Common myeloid progenitor, CD34-positive (primary cell): ENCODE measurements at regions not wholly inside any gene's neighbourhood (a gene's known extent, or its start where the extent isn't known, plus 50 kb on each side); places are given as distances from the start of the nearest gene placed in this dataset.
A peak's percentile ranks its signal among the peaks of the same experiment; 100 is the strongest.
"Not testable (repeated sequence)": the region's sequence is repeated elsewhere in the genome, so short reads cannot be mapped to it uniquely, and the experiment has no call there.

ENCODE experiments used
- CTCF ChIA-PET: fragments of 350-600 bp; sonication (Branson Sonifier 250); formaldehyde crosslinking; loops from one replicate; lab custom pipeline; 2021; ENCODE audit warnings: antibody characterized with exemption; lab: Charles Lee
- POLR2A ChIA-PET: fragments of 350-600 bp; sonication (Branson Sonifier 250); formaldehyde crosslinking; loops from one replicate; lab custom pipeline; 2021; ENCODE audit warnings: antibody characterized with exemption; lab: Charles Lee
- DNase-seq, 3 donors: peaks; one replicate each; pipeline versions ENCODE4 v3.0.0 to v3.0.0-alpha.2; 2013
- H3K27ac ChIP-seq, 2 experiments: 1 replicate in 1 of 2; 2 replicates in 1 of 2; pipeline ENCODE4 v1.7.0; 2013; ENCODE audit warnings: inconsistent platforms in 2 of 2, low read length in 2 of 2, mild to moderate bottlenecking in 2 of 2, low read depth in 1 of 2, moderate library complexity in 1 of 2; ENCODE audit not compliant: severe bottlenecking in 2 of 2, insufficient read depth in 1 of 2, poor library complexity in 1 of 2
- H3K27me3 ChIP-seq, 5 experiments: replicated peaks in 2 of 5; 1 replicate in 3 of 5; 2 replicates in 2 of 5; pipeline versions ENCODE4 v1.6.1 to v1.7.0; 2013; ENCODE audit warnings: low read length in 4 of 5, mild to moderate bottlenecking in 2 of 5, moderate library complexity in 2 of 5, inconsistent platforms in 1 of 5; ENCODE audit not compliant: insufficient read depth in 5 of 5, control insufficient read depth in 4 of 5
- H3K36me3 ChIP-seq, 4 experiments: 1 replicate in 2 of 4; 2 replicates in 2 of 4; pipeline versions ENCODE4 v1.6.1 to v1.7.0; 2013; ENCODE audit warnings: low read length in 3 of 4, control low read depth in 1 of 4, mild to moderate bottlenecking in 1 of 4; ENCODE audit not compliant: control insufficient read depth in 4 of 4, insufficient read depth in 4 of 4
- H3K4me1 ChIP-seq, 4 experiments: 1 replicate in 3 of 4; 2 replicates in 1 of 4; pipeline versions ENCODE4 v1.6.1 to v1.7.1; 2013; ENCODE audit warnings: low read length in 3 of 4, mild to moderate bottlenecking in 3 of 4, control low read depth in 1 of 4, inconsistent platforms in 1 of 4, moderate library complexity in 1 of 4; ENCODE audit not compliant: control insufficient read depth in 4 of 4, insufficient read depth in 4 of 4; ENCODE audit errors: control extremely low read depth in 1 of 4
- H3K4me3 ChIP-seq, 7 experiments: 1 replicate in 4 of 7; 2 replicates in 3 of 7; pipeline versions ENCODE4 v1.5.1 to v1.7.0; 2013; ENCODE audit warnings: mild to moderate bottlenecking in 7 of 7, low read length in 6 of 7, moderate library complexity in 6 of 7, inconsistent platforms in 2 of 7, low read depth in 2 of 7, control low read depth in 1 of 7; ENCODE audit not compliant: insufficient read depth in 4 of 7, control insufficient read depth in 1 of 7; ENCODE audit errors: extremely low read depth in 1 of 7
- H3K9me3 ChIP-seq, 5 experiments: 1 replicate in 4 of 5; 2 replicates in 1 of 5; pipeline versions ENCODE4 v1.6.1 to v1.7.1; 2013; ENCODE audit warnings: low read length in 4 of 5, mild to moderate bottlenecking in 2 of 5, inconsistent platforms in 1 of 5, low read depth in 1 of 5, moderate library complexity in 1 of 5; ENCODE audit not compliant: control insufficient read depth in 4 of 5, insufficient read depth in 2 of 5; ENCODE audit errors: control extremely low read depth in 1 of 5
- WGBS: methylation state at CpG from one replicate; pipeline ENCODE4 v1.1.5; 2013; ENCODE audit not compliant: insufficient coverage; 5-methylcytosine and 5-hydroxymethylcytosine counted together

GRCh38 chr5:50343715-50344114, 97.4 kb downstream of the EMB start:
- WGBS, result 86% methylated on average over 1 of the region's 2 CpGs
- no peaks in the 10 kb centered on the region for H3K36me3 ChIP-seq
- H3K9me3 ChIP-seq, result peaks cover 0 to 3% (median 0%) of the 10 kb centered on the region in 5 experiments
- ChIA-PET POLR2A (no interaction called here), CTCF (no interaction called here)
- H3K27me3 ChIP-seq, result no peaks in the 10 kb centered on the region
- no peak for DNase-seq
- H3K27ac ChIP-seq, result no peak overlapping the region
- H3K4me1 ChIP-seq, result no peaks in the 10 kb centered on the region
- no peak overlapping the region for H3K4me3 ChIP-seq

DNA sequence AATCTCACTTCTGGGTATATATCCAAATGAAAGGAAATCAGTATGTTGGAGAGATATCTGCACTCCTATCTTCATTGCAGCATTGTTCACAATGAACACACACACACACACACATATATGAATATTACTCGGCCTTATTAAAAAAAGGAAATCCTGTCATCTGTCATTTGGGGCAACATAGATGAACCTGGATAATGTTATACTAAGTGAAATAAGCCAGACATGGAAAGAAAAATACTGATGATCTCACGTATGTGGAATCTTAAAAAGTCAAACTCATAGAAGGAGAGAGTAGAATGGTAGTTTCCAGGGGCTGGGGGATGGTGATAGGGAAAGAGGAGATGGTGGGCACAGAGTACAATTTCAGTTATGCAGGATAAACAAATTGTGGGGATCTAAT, 100.3 kb downstream of the EMB start:
- Histone ChIP-seq H3K27me3 (no peaks in the 10 kb centered on the region), H3K9me3 (peaks cover 0 to 3% (median 0%) of the 10 kb centered on the region in 5 experiments), H3K4me3 (no peak overlapping the region), H3K27ac (no peak overlapping the region), H3K36me3 (no peaks in the 10 kb centered on the region), H3K4me1 (no peaks in the 10 kb centered on the region)
- CTCF ChIA-PET, result no interaction called here
- 83% methylated on average over 2 of the region's 2 CpGs for WGBS
- DNase-seq, result no peak
- POLR2A ChIA-PET, result no interaction called here

DNA sequence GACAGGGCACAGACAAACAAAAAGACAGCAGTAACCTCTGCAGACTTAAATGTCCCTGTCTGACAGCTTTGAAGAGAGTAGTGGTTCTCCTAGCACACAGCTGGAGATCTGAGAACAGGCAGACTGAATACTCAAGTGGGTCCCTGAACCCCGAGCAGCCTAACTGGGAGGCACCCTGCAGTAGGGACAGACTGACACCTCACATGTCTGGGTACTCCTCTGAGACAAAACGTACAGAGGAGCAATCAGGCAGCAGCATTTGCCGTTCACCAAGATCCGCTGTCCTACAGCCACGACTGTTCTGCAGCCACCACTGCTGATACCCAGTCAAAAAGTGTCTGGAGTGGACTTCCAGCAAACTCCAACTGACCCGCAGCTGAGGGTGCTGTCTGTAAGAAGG, 110.5 kb downstream of the EMB start:
- H3K36me3 ChIP-seq, H3K4me3 ChIP-seq, CTCF ChIA-PET, H3K27ac ChIP-seq, H3K4me1 ChIP-seq, POLR2A ChIA-PET, H3K27me3 ChIP-seq, H3K9me3 ChIP-seq, DNase-seq: not testable (repeated sequence)
- 65% methylated on average over 6 of the region's 6 CpGs for WGBS

- POLR2A ChIA-PET, result interaction anchor here (0.6 kb wide), 1 partner anchor 581 kb away, joined by 3 read pairs; no protein-coding TSS in a partner anchor
Observed at GRCh38 chr5:50328193-50328729, 112.8 kb downstream of the EMB start.

DNA sequence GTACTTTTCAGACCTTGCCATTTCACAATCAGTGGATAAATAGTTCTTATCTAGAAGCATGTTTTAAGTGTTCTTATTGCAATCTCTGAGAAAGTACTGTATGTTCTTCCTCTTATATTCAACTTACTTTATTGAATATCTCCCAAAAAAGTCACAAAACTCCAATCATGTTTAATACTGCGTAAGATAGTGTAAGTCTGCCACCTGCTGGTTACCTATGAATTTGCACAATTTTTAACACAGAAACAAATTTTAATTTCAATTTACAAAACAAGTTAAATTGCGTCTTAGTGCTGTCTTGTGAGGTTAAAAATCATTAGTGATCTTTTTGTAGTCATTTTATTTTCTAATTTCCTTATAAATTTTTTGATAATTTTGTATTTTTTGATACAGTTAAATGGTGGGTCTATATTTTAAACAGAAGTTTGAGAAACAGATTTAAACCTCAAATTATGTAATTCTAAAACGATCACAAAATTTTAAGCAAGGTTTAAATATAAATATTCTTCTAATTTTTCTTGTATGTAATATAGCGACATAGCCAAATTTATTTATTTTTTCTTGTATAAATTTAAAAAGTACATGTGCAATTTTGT, 115.8 kb downstream of the EMB start:
- WGBS, result no CpG with 5 or more reads among the region's 4 CpGs
- ChIA-PET POLR2A (no interaction called here), CTCF (no interaction called here)
- Histone ChIP-seq H3K4me1 (no peaks in the 10 kb centered on the region), H3K27me3 (no peaks in the 10 kb centered on the region), H3K27ac (no peak overlapping the region), H3K36me3 (no peaks in the 10 kb centered on the region), H3K4me3 (no peak overlapping the region), H3K9me3 (peaks cover 0 to 3% (median 0%) of the 10 kb centered on the region in 5 experiments)
- DNase-seq, result peak; percentile 25 to 57 (median 38)

More at GRCh38 chr5:50328193-50328729, 112.8 kb downstream of the EMB start:
- CTCF ChIA-PET, result interaction anchor here (0.9 kb wide), 1 partner anchor 14 kb away, joined by 3 read pairs; no protein-coding TSS in a partner anchor
- H3K4me1 ChIP-seq, result no peaks in the 10 kb centered on the region
- WGBS, result 80% methylated on average over 2 of the region's 6 CpGs
- H3K36me3 ChIP-seq, result no peaks in the 10 kb centered on the region
- no peak overlapping the region for H3K27ac ChIP-seq
- DNase-seq, result peak in 1 of 3 donors; percentile 4
- no peak overlapping the region for H3K4me3 ChIP-seq
- H3K27me3 ChIP-seq, result no peaks in the 10 kb centered on the region
- peaks cover 0 to 7% (median 0%) of the 10 kb centered on the region in 5 experiments for H3K9me3 ChIP-seq

DNA sequence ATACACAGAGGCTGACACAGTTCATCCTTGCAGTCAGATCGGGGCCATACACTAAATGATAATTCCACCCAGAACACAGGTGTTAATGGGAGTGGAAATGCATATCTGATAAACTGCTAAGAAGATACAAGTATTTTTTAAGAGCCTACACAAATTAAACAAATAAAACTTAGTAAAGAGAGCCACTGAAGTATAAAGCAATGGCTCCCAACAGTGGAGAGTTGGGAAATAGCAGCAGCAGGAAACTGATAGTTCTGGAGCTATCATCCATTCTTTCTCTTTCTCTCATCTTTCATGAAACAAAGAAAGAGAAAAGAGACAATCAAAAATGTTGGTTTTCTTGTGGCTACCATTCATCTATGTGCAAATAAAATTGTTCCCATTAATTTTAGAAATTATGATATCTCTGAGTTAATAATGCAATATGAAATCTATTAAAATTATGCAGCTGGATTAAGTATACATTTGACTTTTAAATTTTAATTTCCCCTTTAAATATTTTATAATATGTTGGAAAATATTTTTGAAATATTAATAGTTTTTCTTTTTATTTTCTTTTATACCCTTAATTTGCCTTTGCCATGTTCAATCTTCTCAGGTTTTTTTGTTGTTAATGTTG, 120.8 kb downstream of the EMB start:
- Histone ChIP-seq H3K4me3 (no peak overlapping the region), H3K4me1 (no peaks in the 10 kb centered on the region), H3K27me3 (no peaks in the 10 kb centered on the region), H3K27ac (no peak overlapping the region), H3K9me3 (no peaks in the 10 kb centered on the region), H3K36me3 (no peaks in the 10 kb centered on the region)
- CTCF ChIA-PET, result no interaction called here
- DNase-seq, result no peak
- WGBS, result no CpG with 5 or more reads among the region's 1 CpG
- POLR2A ChIA-PET, result no interaction called here

DNA sequence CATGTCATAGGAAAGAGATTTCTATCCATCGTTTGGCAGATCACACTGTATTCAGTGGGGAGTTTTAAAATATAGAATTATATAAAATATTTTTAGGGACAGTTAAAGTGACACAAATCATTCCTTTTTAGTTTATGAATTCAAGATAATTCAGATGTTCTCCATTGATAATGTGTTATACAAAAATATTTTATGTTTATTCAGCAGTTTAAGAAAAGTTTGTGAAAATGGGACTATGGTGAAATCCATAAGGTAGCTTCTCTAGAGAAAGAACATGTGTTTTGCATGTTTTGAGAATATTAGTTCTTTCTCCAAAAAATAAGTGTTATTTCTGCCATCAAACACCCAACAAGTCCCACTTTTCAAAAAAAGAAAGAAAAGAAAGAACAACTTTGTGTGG, 122.9 kb downstream of the EMB start:
- H3K27ac ChIP-seq, result no peak overlapping the region
- no peak overlapping the region for H3K4me3 ChIP-seq
- WGBS, result no CpG with 5 or more reads among the region's 1 CpG
- no peaks in the 10 kb centered on the region for H3K4me1 ChIP-seq
- CTCF ChIA-PET, result no interaction called here
- POLR2A ChIA-PET, result interaction anchor here (0.7 kb wide), 1 partner anchor 230 kb away, joined by 3 read pairs; no protein-coding TSS in a partner anchor
- H3K36me3 ChIP-seq, result no peaks in the 10 kb centered on the region
- DNase-seq, result no peak
- H3K9me3 ChIP-seq, result no peaks in the 10 kb centered on the region
- H3K27me3 ChIP-seq, result no peaks in the 10 kb centered on the region
